HG03575 (cell line): ENCODE measurements at regions not wholly inside any gene's neighbourhood (a gene's known extent, or its start where the extent isn't known, plus 50 kb on each side); places are given as distances from the start of the nearest gene placed in this dataset.

Experiments used
- ATAC-seq: cut with Tn5 transposase; IDR thresholded peaks from one replicate; pipeline ENCODE4 v1.9.1; 2021; ENCODE audit not compliant: unreplicated experiment, insufficient number of reproducible peaks, low FRiP score; ENCODE audit errors: extremely low read depth

DNA sequence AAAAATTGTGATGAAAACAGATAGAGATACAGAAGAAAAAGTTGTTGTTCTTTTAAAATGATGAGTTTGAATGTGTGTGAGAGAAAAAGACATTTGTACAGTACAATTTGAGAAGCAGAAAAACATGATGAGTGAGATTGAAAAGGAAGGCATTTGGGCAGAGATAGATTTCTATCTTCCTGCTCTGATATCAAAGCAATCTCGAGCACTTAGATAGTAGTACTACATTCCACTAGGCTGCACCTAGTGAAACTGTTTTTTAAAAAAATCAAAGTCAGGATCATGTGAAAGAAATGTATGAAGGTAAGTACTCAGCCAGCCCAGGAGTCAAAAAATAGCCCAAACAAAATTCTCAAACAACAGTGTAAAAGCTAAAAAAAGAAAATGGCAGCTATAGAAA lies 104.1 kb upstream of the UBE2E2 start:
- ATAC-seq = no peak

DNA sequence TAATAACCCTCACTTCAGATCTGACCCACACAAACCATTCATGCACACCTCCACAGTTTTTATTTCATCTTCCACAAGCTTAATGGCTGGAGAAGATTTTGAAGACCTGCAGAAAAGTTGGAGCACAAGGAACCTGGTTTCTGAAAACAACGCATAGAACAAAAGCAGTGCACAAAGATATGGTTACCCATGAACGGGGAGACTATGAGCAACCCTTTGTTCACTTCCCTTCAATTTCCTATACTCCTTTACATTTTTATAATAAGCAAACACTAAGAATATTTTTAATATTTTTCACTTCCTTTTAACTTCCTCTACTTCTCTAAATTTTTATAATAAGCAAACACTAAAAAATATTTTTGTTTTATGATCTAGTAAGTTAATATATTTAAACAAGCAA lies 103.5 kb upstream of the UBE2E2 start:
- no peak for ATAC-seq

DNA sequence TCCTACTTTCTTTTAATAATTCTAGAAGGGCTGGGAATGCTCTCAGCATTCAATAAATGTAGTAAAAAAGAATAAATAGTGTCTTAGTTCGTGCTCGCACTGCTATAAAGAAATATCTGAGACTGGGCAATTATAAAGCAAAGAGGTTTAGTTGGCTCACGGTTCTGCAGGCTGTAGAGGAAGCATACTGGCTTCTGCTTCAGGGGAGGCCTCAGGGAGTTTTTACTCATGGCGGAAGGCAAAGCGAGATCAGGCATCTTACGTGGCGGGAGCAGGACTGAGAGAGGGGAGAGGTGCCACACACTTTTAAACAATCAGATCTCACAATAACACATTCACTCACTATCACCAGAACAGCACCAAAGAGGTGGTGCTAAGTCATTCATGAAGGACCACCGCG lies 103.0 kb upstream of the UBE2E2 start:
- ATAC-seq = no peak

DNA sequence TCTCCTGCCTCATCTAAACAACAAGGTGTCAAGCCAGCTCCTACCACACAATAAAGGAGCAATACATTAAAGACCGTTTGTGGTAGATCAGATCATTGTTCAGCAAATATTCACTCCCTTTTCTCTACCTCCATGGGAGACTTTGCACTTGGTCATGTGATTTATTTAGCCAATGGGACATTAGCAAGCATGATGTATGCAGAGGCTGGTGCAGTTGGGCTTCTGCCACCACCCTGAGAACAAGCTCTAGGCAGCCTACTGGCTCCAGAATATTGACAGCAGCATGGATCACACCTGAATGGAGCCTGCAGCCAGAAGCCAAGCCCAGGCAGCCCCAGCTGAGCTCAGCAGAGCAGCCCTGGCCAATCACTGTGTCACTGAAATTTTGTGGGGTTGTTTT lies 99.4 kb upstream of the UBE2E2 start:
- no peak for ATAC-seq

GRCh38 chr3:23105048-23105447 lies 98.1 kb upstream of the UBE2E2 start:
- ATAC-seq = no peak

GRCh38 chr3:23106666-23107065 lies 96.5 kb upstream of the UBE2E2 start:
- ATAC-seq = no peak

DNA sequence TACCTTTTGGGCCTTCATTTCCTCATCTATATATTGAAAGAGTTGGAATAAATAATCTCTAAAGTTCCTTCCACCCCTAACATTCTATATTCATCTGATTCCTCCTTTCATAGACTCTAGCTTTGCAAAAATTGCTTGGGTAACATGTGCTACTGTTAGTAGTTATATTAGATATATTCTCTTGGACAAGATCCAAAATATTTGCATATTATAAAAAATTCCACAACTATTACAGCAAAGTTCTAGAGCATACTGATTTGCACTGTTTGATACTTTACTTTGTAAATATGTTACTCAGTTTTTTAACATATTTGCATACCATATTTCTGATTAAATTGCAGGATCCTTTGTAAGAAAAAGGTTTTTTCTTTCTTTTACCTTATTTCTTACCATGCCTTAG lies 95.9 kb upstream of the UBE2E2 start:
- no peak for ATAC-seq

DNA sequence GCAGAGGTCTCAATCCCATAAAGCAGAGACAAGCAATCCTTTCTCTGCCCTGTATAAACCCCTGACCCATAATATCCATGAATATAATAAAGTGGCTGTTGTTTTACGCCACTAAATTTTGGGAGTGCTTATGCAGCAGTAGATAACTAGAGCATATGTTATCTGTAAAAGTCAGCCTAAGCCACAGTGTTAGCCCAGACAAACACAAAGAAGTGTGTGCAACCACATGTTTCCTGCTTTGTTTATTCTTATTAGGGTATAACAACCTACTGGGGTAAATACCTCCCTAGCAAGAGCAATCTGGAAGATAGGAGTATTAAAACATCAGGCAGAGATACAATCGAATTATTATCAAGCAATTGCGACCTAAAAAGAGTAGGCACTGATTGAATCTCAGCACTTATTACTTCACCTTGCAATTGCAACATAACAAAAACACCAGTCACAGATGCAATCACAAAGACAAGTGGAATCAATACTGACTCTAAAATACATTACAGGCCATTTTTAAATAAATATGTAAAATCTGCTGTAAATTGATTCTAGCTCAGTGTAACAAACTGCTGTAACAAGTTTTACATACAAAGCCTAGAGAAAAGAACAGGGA lies 94.6 kb upstream of the UBE2E2 start:
- ATAC-seq = no peak

GRCh38 chr3:23111286-23111685 lies 91.8 kb upstream of the UBE2E2 start:
- ATAC-seq = no peak

DNA sequence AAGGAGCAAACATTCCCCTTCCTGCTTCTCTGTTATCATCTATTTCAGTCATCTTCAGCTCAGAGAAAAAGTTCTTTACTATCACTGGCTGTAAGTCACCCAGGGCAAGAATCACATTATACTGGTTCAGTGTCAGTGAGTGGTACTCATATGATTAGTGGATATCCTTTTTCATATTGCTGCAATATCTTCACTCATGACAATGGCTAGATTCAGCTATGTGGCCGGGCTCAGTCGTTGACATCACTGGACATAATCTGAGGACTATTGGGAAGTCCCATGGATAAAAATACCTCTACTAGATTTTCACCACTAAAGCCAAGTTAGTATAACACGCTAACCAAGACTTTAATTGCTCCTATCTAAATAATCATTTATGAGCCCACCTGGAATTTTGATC lies 91.3 kb upstream of the UBE2E2 start:
- ATAC-seq = no peak

DNA sequence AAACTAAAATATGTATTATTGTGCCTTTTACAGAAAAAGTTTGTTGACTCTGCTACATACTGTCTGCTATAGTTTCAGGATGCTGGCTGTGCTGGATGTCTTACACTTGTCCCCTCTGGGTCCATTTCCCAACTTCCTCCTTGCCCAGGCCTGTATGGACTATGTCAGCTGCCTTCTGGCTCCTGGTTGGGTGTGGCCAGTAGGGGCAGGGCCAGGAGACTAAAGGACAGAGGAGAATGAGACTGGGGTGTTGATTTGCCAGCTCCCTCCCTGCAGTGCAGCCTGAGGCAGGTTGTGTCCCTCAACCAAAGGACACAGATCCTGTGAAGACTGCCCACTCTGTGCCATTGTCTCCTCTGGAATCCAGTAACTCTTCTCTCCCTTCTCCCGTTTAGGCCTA lies 90.6 kb upstream of the UBE2E2 start:
- ATAC-seq = no peak

- ATAC-seq = no peak
These were observed 89.5 kb upstream of the UBE2E2 start for GRCh38 chr3:23113455-23114171.

GRCh38 chr3:23114432-23114831 lies 88.7 kb upstream of the UBE2E2 start:
- ATAC-seq = no peak

DNA sequence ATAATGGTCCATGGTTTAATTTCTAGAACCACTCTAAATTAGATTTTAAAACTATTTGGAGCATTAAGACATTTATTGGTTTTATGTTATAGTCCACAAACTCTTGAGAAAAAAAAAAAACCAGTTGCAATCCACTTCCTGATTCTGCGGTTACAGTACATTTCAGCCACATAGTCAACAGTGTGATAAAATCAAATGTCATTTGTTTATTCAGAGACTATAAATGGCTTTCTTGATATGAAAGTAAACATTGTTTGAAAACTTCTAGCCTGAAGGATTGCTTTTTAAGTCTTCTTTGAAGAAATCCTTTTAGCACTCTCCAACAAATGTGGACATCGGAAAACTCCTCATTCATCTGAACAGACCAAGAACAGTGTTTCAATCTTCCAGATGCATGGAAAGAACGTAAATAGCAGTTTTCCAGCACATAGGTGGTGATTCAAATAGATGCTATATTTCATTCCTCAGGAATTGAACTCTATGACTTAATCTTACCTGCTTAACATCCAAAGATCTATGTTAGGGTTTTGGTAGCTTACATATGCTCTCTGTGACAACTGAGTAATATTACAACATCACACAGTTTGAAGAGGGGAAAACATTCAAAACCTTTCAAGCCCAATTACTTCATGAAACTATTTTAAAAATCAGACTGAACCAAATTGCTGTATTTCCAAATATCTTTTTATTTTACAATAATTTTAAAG lies 87.8 kb upstream of the UBE2E2 start:
- no peak for ATAC-seq

DNA sequence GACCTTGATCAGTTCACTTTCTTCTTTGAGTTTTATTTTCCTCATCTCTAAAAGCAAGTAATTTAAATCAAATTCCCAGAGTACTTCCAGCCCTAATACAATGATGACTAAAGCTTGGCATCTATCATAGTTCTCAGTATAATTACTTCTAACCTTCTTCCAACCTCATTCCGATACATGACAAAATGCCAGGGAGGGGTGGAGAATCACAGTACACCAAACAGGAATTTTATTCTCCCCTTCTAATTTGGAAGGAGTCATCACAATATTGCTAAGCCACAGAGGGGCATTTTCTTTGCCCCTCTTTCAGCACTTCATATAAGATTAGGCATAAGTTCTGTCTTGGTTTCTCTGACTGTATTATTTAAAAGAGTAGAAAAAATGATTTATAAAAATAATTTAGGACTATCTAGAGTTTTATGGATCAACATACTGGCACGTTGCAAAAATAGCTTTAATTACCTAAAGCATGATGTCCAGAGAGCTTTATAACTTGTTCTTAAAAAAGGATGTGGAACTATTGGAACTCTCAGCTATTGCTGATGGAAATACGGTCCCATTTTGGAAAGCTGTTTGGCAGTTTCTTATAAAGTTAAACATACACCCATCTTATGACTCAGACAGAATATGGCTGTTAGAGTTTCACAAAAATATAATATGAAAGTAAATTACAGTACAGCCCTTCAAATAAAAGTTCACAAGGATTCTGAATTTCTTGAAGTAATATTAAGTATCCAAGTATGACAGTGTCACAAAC lies 86.9 kb upstream of the UBE2E2 start:
- no peak for ATAC-seq

DNA sequence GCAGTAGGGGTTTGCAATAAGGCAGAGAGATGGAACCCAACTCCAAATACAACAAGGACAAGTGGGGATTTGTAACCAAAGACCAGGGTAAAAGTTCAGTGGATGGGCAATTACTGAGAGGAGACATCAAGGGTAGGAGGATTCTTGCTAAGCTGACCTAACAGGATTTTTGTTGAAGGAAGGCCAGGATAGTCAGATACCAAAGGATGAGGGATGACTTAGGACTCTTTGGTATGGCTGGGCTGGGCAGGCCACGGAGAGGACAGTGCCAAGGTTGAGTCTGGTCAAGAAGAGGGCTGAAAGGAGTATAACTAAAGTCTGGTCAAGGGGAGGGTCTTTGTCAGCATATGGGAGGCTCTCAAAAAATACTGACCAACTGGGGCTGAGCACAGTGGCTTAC lies 85.3 kb upstream of the UBE2E2 start:
- no peak for ATAC-seq

DNA sequence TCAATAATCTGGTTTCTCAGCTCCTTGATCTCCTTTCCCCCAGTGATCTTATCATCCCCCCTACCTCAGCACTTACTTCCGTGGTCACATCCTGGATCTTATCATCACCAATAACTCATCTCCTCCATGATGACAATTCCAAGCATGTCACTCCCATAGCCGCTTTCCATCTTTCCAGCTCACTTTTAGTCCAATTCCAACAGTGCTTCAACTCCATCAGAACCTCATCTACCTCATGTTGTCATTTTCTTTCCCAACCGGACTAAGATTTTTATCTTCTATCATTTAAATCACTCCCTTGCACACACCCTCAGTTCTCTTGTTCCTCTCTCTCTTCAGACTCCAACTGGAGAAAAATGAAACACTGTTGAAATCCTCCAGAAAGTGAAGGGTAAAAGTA lies 75.9 kb upstream of the UBE2E2 start:
- no peak for ATAC-seq

- ATAC-seq = no peak
These were observed 74.5 kb upstream of the UBE2E2 start for GRCh38 chr3:23128655-23129054.

- no peak for ATAC-seq
These were observed 74.0 kb upstream of the UBE2E2 start for GRCh38 chr3:23129117-23129516.

- ATAC-seq = no peak
These were observed 73.3 kb upstream of the UBE2E2 start for GRCh38 chr3:23129817-23130216.
